Type B pancreatic cell (in vitro differentiated cells): ENCODE measurements at regions not wholly inside any gene's neighbourhood (a gene's known extent, or its start where the extent isn't known, plus 50 kb on each side); places are given as distances from the start of the nearest gene placed in this dataset.

Source experiments
- DNase-seq: peaks from one replicate; pipeline ENCODE4 v3.0.0; 2021; ENCODE audit warnings: mixed read lengths; ENCODE audit not compliant: unreplicated experiment; ENCODE audit errors: extremely low spot score
- H3K27ac Mint-ChIP-seq: 2 replicates; pipeline ENCODE4 v1.8.0; 2021; ENCODE audit warnings: mild to moderate bottlenecking, mixed read lengths
- H3K27me3 Mint-ChIP-seq: 2 replicates; pipeline ENCODE4 v1.8.0; 2021; ENCODE audit warnings: mixed read lengths
- H3K36me3 Mint-ChIP-seq: 2 replicates; pipeline ENCODE4 v1.8.0; 2021; ENCODE audit warnings: mixed read lengths
- H3K4me1 Mint-ChIP-seq: one replicate; pipeline ENCODE4 v1.8.0; 2021; ENCODE audit warnings: mixed read lengths; ENCODE audit not compliant: unreplicated experiment
- H3K4me3 Mint-ChIP-seq: 2 replicates; pipeline ENCODE4 v1.8.0; 2021; ENCODE audit warnings: mild to moderate bottlenecking, mixed read lengths
- H3K9me3 Mint-ChIP-seq: 2 replicates; pipeline ENCODE4 v1.8.0; 2021; ENCODE audit warnings: mixed read lengths
- CTCF ChIP-seq: fragments of 200-600 bp; sonication (generic); conservative IDR thresholded peaks from 2 replicates; pipeline ENCODE4 v1.5.0; 2021; ENCODE audit warnings: antibody characterized with exemption, mild to moderate bottlenecking

- no peak for TF ChIP-seq CTCF
- no peak for DNase-seq
- Mint-ChIP-seq H3K27me3 (no peaks in the 10 kb centered on the region), H3K9me3 (no peaks in the 10 kb centered on the region), H3K27ac (no peak overlapping the region), H3K4me1 (no peaks in the 10 kb centered on the region), H3K4me3 (no peak overlapping the region), H3K36me3 (no peaks in the 10 kb centered on the region)
Observed at GRCh38 chr11:16494918-16495691, 138.8 kb upstream of the SOX6 start.

- no peak for TF ChIP-seq CTCF
- H3K27me3 Mint-ChIP-seq = no peaks in the 10 kb centered on the region
- no peak overlapping the region for H3K27ac Mint-ChIP-seq
- no peaks in the 10 kb centered on the region for H3K36me3 Mint-ChIP-seq
- no peak for DNase-seq
- H3K4me1 Mint-ChIP-seq = no peaks in the 10 kb centered on the region
- H3K9me3 Mint-ChIP-seq = no peaks in the 10 kb centered on the region
- no peak overlapping the region for H3K4me3 Mint-ChIP-seq
Observed at GRCh38 chr11:16484434-16484833, 128.1 kb upstream of the SOX6 start.

- peaks cover 7% of the 10 kb centered on the region for H3K4me1 Mint-ChIP-seq
- DNase-seq = no peak
- no peaks in the 10 kb centered on the region for H3K9me3 Mint-ChIP-seq
- no peak overlapping the region for H3K27ac Mint-ChIP-seq
- no peak for TF ChIP-seq CTCF
- peaks cover 3% of the 10 kb centered on the region for H3K36me3 Mint-ChIP-seq
- no peak overlapping the region for H3K4me3 Mint-ChIP-seq
- no peaks in the 10 kb centered on the region for H3K27me3 Mint-ChIP-seq
Observed at GRCh38 chr11:16474659-16475058, 118.3 kb upstream of the SOX6 start.

GRCh38 chr11:16469968-16470367 is 113.6 kb upstream of the SOX6 start:
- Mint-ChIP-seq H3K9me3 (no peaks in the 10 kb centered on the region), H3K4me3 (no peak overlapping the region), H3K27me3 (no peaks in the 10 kb centered on the region), H3K36me3 (peaks cover 6% of the 10 kb centered on the region), H3K4me1 (peaks cover 10% of the 10 kb centered on the region), H3K27ac (no peak overlapping the region)
- TF ChIP-seq CTCF = no peak
- no peak for DNase-seq

- Mint-ChIP-seq H3K9me3 (no peaks in the 10 kb centered on the region), H3K4me3 (no peak overlapping the region), H3K4me1 (peaks cover 10% of the 10 kb centered on the region), H3K27ac (no peak overlapping the region), H3K27me3 (no peaks in the 10 kb centered on the region), H3K36me3 (peaks cover 3% of the 10 kb centered on the region)
- TF ChIP-seq CTCF = no peak
- DNase-seq = no peak
Observed at GRCh38 chr11:16468735-16469453, 112.5 kb upstream of the SOX6 start.
